ENCODE measurements at regions not wholly inside any gene's neighbourhood (a gene's known extent, or its start where the extent isn't known, plus 50 kb on each side); places are given as distances from the start of the nearest gene placed in this dataset.

DNA sequence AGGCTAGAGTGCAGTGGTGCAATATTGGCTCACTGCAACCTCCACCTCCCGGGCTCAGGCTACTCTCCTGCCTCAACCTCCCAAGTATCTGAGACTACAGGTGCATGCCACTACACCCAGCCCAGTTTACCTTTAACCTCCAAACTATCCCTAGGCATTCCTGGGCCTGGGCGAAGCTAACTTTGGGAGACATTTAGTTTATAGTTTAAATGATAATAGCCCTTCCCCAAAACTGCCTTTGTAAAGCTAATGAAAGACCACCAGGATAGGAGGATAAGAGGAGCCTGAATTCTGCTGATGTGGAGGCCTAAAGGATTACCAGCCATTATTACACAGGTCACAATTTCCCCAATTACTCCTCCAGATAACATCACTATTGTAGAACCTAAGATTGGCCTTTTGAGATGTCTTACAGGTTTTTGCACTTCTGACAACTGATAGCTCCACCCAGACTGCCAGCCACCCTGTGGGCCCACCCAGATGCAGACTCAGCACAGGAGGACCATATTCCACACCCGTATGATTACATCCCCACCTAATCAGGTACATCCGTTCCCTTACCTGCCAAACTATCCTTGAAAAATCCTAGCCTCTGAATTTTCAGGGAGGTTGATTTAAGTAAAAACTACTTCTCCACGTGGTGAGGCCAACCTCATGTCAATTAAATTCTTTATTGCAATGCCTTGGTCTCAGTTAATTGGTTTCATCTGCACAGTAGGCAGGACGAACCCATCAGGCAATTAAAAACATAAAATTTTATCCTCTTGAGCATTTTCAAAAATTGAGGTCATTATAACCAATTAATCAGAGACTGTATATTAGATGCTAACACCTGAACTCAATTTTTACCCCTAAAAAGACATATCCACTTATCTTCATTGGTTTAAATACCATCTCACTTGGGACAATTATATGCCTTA lies 62.3 kb upstream of the TMEM254 start:
- TF ChIP-seq CTCF (IDR thresholded peaks at IDR 0.05) (no peak), EZH2 (IDR thresholded peaks at IDR 0.05; ENCODE audit: borderline replicate concordance, insufficient read depth, low read depth, low read length, poor library complexity, severe bottlenecking) (no peak)
